Endothelial cell of umbilical vein (primary cell): ENCODE measurements at regions not wholly inside any gene's neighbourhood (a gene's known extent, or its start where the extent isn't known, plus 50 kb on each side); places are given as distances from the start of the nearest gene placed in this dataset.

Experiments
- BruUV-seq: library from RNA; stranded (reverse); fragments of 400-500 nt; replicated peaks from 2 replicates; lab custom pipeline; 2021; lab: Mats Ljungman, UMichigan
- CTCF ChIA-PET: fragments of 300-600, 350-600 bp; sonication (Branson Sonifier 250); formaldehyde crosslinking; loops from one replicate; lab custom pipeline; 2021; ENCODE audit warnings: antibody characterized with exemption, inconsistent platforms; lab: Charles Lee
- POLR2A ChIA-PET: fragments of 300-600, 350-600 bp; sonication (Branson Sonifier 250); formaldehyde crosslinking; loops from one replicate; lab custom pipeline; 2021; ENCODE audit warnings: antibody characterized with exemption, inconsistent platforms; lab: Charles Lee
- DNase-seq: peaks from one replicate; pipeline ENCODE4 v3.0.0-alpha.2; 2011; ENCODE audit warnings: low read depth, low spot score
- FAIRE-seq: peaks from 2 replicates; lab custom pipeline; 2011; peaks lifted over from hg19 to GRCh38; lab: Jason Lieb, UNC
- H2AFZ ChIP-seq: 2 replicates; pipeline ENCODE4 v1.6.0; 2012; ENCODE audit warnings: low read depth, low read length, control low read depth, inconsistent platforms
- H3K27ac ChIP-seq: 2 replicates; pipeline ENCODE4 v1.5.1; 2011; ENCODE audit warnings: low read depth, mild to moderate bottlenecking, control low read depth, low read length, moderate library complexity; ENCODE audit not compliant: insufficient read depth
- H3K27me3 ChIP-seq, 2 experiments: 2 replicates each; pipeline versions ENCODE4 v1.6.0 to v1.6.1; 2011; ENCODE audit warnings: low read length in 2 of 2, mixed read lengths in 1 of 2; ENCODE audit not compliant: control insufficient read depth in 2 of 2, insufficient read depth in 2 of 2
- H3K36me3 ChIP-seq, 2 experiments: 2 replicates in 1 of 2; 3 replicates in 1 of 2; pipeline ENCODE4 v1.5.1; 2011; ENCODE audit warnings: low read length in 2 of 2, mild to moderate bottlenecking in 1 of 2, moderate library complexity in 1 of 2; ENCODE audit not compliant: control insufficient read depth in 2 of 2, insufficient read depth in 2 of 2; ENCODE audit errors: extremely low read depth in 1 of 2
- H3K4me1 ChIP-seq: 3 replicates; pipeline ENCODE4 v1.5.1; 2011; ENCODE audit warnings: mild to moderate bottlenecking, low read length; ENCODE audit not compliant: control insufficient read depth, insufficient read depth; ENCODE audit errors: extremely low read depth
- H3K4me2 ChIP-seq: 2 replicates; pipeline ENCODE4 v1.6.1; 2011; ENCODE audit warnings: low read length, control low read depth, mixed read lengths; ENCODE audit not compliant: insufficient read depth
- H3K4me3 ChIP-seq, 3 experiments: fragments of 200-600 bp in 1 of 3; sonication (generic), shearing (Covaris generic) in 1 of 3; replicated peaks in 1 of 3; 2 replicates each; pipeline ENCODE4 v1.5.1; 2011 to 2016; ENCODE audit warnings: control low read depth in 3 of 3, low read length in 3 of 3, mild to moderate bottlenecking in 2 of 3, inconsistent platforms in 1 of 3, low read depth in 1 of 3, moderate library complexity in 1 of 3; ENCODE audit not compliant: insufficient read depth in 1 of 3
- H3K79me2 ChIP-seq: 2 replicates; pipeline ENCODE4 v1.6.0; 2012; ENCODE audit warnings: low read length, inconsistent platforms; ENCODE audit not compliant: control insufficient read depth, insufficient read depth
- H3K9ac ChIP-seq: replicated peaks from 2 replicates; pipeline ENCODE3; 2011; ENCODE audit warnings: low read length, control low read depth; ENCODE audit not compliant: insufficient read depth; ENCODE audit errors: extremely low read depth
- H3K9me1 ChIP-seq: replicated peaks from 3 replicates; pipeline ENCODE4 v1.6.0; 2011; ENCODE audit warnings: mild to moderate bottlenecking, low read length; ENCODE audit not compliant: control insufficient read depth, insufficient read depth; ENCODE audit errors: extremely low read depth
- H3K9me3 ChIP-seq: replicated peaks from 2 replicates; pipeline ENCODE4 v1.5.1; 2012; ENCODE audit warnings: low read length, inconsistent platforms; ENCODE audit not compliant: control insufficient read depth, insufficient read depth
- H4K20me1 ChIP-seq: replicated peaks from 2 replicates; pipeline ENCODE3; 2011; ENCODE audit warnings: mild to moderate bottlenecking, low read length; ENCODE audit not compliant: control insufficient read depth, insufficient read depth; ENCODE audit errors: extremely low read depth
- CTCF ChIP-seq, 2 donors: IDR thresholded peaks; 1 replicate in 1 of 2; 2 replicates in 1 of 2; pipeline ENCODE4 v1.5.1; 2011; ENCODE audit warnings: low read length in 2 of 2, mild to moderate bottlenecking in 2 of 2, moderate library complexity in 2 of 2, control low read depth in 1 of 2, inconsistent platforms in 1 of 2, low read depth in 1 of 2; ENCODE audit not compliant: insufficient read depth in 1 of 2; ENCODE audit errors: extremely low read depth in 1 of 2
- EZH2 ChIP-seq: IDR thresholded peaks from 2 replicates; pipeline ENCODE4 v1.6.1; 2012; ENCODE audit warnings: borderline replicate concordance, low read depth, mild to moderate bottlenecking, moderate library complexity, low read length, inconsistent platforms; ENCODE audit not compliant: severe bottlenecking
- FOS ChIP-seq: IDR thresholded peaks from 2 replicates; pipeline ENCODE4 v1.6.1; 2011; ENCODE audit warnings: mild to moderate bottlenecking, low read length, moderate library complexity, borderline replicate concordance; ENCODE audit not compliant: insufficient read depth
- GATA2 ChIP-seq: IDR thresholded peaks from 2 replicates; pipeline ENCODE4 v1.7.0; 2011; ENCODE audit warnings: low read depth, mild to moderate bottlenecking, moderate library complexity, mixed read lengths, low read length; ENCODE audit not compliant: insufficient read length, insufficient read depth
- JUN ChIP-seq: IDR thresholded peaks from 2 replicates; pipeline ENCODE4 v1.6.1; 2011; ENCODE audit warnings: borderline replicate concordance, low read depth; ENCODE audit not compliant: insufficient read length, insufficient read depth
- MAX ChIP-seq: IDR thresholded peaks from 2 replicates; pipeline ENCODE4 v1.6.1; 2011; ENCODE audit not compliant: insufficient read depth, insufficient read length
- MYC ChIP-seq: IDR thresholded peaks from one replicate; pipeline ENCODE4 v1.6.1; 2011; ENCODE audit warnings: mild to moderate bottlenecking, low read depth, low read length
- POLR2A ChIP-seq: IDR thresholded peaks from 2 replicates; pipeline ENCODE4 v1.6.1; 2012; ENCODE audit warnings: low read depth, mild to moderate bottlenecking, control low read depth, low read length
- POLR2AphosphoS5 ChIP-seq: IDR thresholded peaks from 2 replicates; pipeline ENCODE4 v1.6.1; 2012; ENCODE audit warnings: low read depth, mild to moderate bottlenecking, control low read depth, low read length, moderate library complexity; ENCODE audit not compliant: insufficient read depth
- dilution Hi-C: fragments of 300-500 bp; cut with MboI; formaldehyde crosslinking; loops from one replicate; pipeline ENCODE4 v1.15.0; 2019; ENCODE audit warnings: low sequenced_read_pairs; ENCODE audit not compliant: extremely low pct_ligation_motif_present
- intact Hi-C: fragments of 100-400 bp; cut with micrococcal nuclease; formaldehyde crosslinking; loops from one replicate; pipeline ENCODE4 v1.10.0; 2022

GRCh38 chr4:180566492-180566891, 1676.7 kb upstream of the TENM3 start:
- H3K36me3 ChIP-seq = no peaks in the 10 kb centered on the region
- no peak for DNase-seq
- intact Hi-C loops = no loop called here

More at GRCh38 chr4:180566492-180566891, 1676.7 kb upstream of the TENM3 start:
- no peak overlapping the region for H3K9ac ChIP-seq
- dilution Hi-C loops = no loop called here
- H3K79me2 ChIP-seq = no peaks in the 10 kb centered on the region
- TF ChIP-seq POLR2A = no peak
- no peak for TF ChIP-seq MYC
- TF ChIP-seq JUN = no peak
- no peak for TF ChIP-seq POLR2AphosphoS5
- no peak for TF ChIP-seq CTCF (IDR thresholded peaks at IDR 0.05; ENCODE audit: extremely low read depth in 1 of 2, insufficient read depth in 1 of 2, low read depth in 1 of 2, low read length in 2 of 2)
- no peak for TF ChIP-seq EZH2
- TF ChIP-seq GATA2 = no peak
- no peak for TF ChIP-seq MAX
- no peak for TF ChIP-seq FOS
- H3K9me1 ChIP-seq = no peaks in the 10 kb centered on the region
- H3K27me3 ChIP-seq = no peaks in the 10 kb centered on the region
- H4K20me1 ChIP-seq = no peaks in the 10 kb centered on the region
- POLR2A ChIA-PET = no interaction called here
- H3K9me3 ChIP-seq = peaks cover 4% of the 10 kb centered on the region
- no peaks in the 10 kb centered on the region for H3K4me1 ChIP-seq
- no peak for FAIRE-seq
- CTCF ChIA-PET = no interaction called here
- BruUV-seq = no TSS peak
- H2AFZ ChIP-seq = no peak overlapping the region
- H3K4me3 ChIP-seq = no peak overlapping the region
- no peak overlapping the region for H3K4me2 ChIP-seq
- H3K27ac ChIP-seq = no peak overlapping the region
